T-helper 2 cell treated with Interferon-gamma antibody and Interleukin-4, amounts not matched to agents 100 ng/mL and 5 ng/mL, for 36 hours (primary cell): ENCODE measurements at regions not wholly inside any gene's neighbourhood (a gene's known extent, or its start where the extent isn't known, plus 50 kb on each side); places are given as distances from the start of the nearest gene placed in this dataset.

Experiments
- intact Hi-C: fragments of 100-400 bp; cut with micrococcal nuclease; formaldehyde crosslinking; loops from one replicate; pipeline ENCODE4 v1.15.1; 2023

- intact Hi-C loops, result no loop called here
These were observed 153.1 kb upstream of the LRRC7 start for GRCh38 chr1:69414574-69414973.

DNA sequence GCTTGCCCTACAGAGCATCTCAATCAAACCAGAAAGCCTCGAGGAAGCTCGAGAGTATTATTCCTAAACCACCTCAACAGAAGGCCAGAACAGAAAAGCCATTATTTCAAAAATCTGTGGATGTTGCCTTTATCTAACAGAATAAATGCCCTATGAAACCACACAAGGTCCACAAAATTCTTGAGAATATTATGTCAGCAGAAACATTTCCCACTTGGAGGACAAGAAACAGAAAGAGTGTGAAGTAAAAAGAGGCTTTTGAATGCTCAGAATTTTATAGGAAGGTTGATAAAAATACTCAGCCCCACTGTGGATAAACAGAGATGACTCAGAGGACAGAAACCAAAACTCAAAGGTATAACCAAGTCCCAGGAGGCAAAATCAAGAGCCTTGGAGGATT is 146.4 kb upstream of the LRRC7 start:
- intact Hi-C loops, result no loop called here

GRCh38 chr1:69425871-69426270 is 141.9 kb upstream of the LRRC7 start:
- intact Hi-C loops, result no loop called here

GRCh38 chr1:69426401-69426800 is 141.3 kb upstream of the LRRC7 start:
- intact Hi-C loops, result no loop called here

DNA sequence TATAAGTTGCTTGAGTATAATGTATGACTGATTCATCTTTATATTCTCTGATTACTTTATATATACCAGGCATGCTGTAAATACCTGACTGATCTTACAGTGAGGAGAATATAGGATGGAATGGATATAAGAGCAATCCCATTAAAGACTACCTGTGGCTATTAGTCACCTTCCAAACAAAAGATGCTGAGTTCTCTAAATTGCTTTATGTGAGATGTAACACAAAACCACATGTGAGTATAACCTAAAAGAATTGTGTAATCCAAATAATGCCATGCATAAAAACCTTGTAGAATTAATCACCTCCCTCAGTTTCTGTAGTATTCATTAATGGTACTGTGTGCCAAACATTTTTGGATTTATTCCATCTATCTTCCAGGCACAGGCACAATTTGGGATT is 134.6 kb upstream of the LRRC7 start:
- intact Hi-C loops, result no loop called here

DNA sequence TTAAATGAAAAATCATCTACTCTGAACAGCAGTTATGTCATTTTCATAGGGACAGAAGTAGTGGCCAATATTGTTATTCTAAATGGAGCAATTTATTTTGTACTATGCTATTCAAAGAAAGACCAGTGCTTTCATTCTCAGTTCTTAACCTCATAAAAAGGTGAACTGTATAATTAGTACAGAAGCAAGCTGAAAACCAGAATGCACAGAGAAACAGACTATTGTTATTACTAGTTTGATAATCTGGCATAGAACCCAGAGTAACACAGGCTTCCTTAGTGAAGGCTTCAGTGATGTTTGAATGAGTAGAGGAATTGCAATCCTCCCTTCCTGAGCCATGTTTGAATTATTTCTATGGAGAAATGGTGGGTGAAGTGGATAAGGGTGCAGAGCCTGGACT is 131.6 kb upstream of the LRRC7 start:
- intact Hi-C loops, result no loop called here

GRCh38 chr1:69438056-69438795 is 129.5 kb upstream of the LRRC7 start:
- intact Hi-C loops, result no loop called here

GRCh38 chr1:69441496-69441895 is 126.2 kb upstream of the LRRC7 start:
- intact Hi-C loops, result no loop called here

DNA sequence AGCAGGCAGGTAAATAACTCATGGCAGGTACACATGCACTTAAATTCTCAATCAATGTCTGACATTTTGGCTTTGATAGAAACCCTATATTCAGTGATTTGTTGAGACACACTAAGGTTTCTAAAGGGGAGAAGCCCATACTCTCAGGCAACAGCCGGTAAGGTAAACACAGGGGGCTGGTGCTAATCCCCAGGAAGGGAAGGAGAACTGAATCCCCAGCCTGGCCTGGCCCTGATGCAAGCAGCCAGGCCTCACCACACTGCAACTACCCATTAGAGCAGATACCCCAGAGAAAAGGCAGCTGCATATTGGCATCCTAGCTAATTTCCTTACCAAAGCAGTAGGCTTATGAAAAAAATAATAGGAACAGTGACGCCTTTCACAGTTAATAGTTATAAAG is 116.5 kb upstream of the LRRC7 start:
- intact Hi-C loops, result no loop called here

DNA sequence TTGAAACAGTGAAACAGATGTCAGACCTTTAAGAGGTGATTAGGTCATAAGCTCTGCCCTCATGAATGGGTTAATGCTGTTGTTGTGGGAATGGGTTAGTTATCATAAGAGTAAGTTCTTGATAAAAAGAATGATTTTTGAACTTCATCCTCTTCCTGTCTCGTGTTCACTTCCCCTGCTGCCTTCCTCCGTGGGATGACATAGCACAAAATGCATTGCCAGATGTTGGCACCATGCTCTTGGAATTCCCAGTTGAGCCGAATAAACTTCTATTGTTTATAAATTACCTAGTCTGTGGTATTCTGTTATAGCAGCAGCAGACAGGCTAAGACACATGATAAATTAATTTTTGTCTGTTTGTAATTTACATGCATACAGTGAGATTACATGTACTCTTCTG is 112.0 kb upstream of the LRRC7 start:
- intact Hi-C loops, result no loop called here

DNA sequence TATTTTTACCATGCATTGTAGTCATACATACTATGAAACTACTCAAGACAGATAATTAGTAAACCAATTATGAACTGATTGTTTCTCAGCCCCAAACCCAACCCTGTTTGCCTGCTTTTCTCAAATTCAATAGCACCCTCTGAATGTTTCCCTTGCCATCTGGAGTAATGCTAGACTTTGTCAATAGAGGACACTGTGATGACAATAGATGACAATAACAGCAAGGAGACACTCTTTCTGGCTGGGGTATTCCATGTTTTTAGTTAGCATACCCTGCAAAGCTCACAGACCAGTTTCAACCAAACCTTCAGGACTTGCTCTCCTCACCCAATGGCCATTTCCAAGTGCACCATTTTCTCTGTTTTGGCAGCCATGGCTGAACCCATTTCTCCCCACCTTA is 108.5 kb upstream of the LRRC7 start:
- intact Hi-C loops, result no loop called here

GRCh38 chr1:69475021-69475420 is 92.7 kb upstream of the LRRC7 start:
- intact Hi-C loops, result no loop called here

DNA sequence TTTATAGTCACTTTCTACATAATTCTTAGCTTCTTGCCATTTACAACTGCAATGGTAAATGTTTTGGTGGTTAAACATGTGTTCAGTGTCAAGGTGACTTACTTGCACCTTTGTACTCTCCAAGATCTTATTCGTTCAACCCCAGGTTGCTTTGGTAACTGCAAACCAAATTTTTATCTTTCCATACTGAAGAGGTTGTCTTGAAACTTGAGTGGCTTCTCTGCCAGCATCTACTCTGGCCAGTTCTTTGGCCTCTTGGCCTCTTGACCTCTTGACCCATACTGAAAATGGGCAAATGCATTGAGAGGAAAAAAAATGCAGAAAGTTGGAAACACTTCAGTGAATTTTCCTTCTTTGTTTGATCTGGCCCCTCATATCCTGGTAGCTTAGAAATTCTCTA is 88.0 kb upstream of the LRRC7 start:
- intact Hi-C loops, result no loop called here

GRCh38 chr1:69483246-69483645 is 84.5 kb upstream of the LRRC7 start:
- intact Hi-C loops, result no loop called here

- intact Hi-C loops, result no loop called here
These were observed 82.1 kb upstream of the LRRC7 start for GRCh38 chr1:69485616-69486015.

DNA sequence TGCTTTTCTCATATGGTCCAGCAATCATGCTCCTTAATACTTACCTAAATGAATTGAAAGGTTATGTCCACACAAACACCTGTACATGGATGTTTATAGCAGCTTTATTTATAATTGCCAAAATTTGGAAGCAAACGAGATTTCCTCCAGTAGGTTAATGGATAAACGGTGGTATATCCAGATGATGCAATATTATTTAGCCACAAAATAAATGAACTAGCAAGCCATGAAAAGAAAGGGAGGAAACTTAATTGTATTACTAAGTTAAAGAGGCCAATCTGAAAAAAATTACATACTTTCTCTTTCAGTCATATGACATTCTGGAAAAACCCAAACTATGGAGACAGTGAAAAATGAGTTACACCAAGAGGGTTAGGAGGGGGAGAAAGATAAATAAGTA is 76.3 kb upstream of the LRRC7 start:
- intact Hi-C loops, result no loop called here

DNA sequence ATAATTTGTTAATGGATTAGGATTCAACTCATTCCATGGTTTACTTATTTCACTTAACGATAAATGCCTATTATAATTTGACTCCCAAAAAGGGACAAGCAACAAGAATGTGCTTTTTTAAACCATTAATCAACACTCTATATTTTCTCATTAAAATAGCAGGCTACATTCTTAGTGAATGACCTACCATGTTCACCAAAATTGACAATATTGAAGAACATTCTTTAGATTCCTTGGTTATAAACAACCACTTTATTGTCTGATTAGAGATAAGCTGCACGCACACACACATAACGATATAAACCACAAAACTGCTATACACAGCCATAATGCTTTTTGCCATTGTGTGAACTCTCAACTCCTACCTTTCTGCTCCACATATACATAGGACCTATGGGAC is 75.4 kb upstream of the LRRC7 start:
- intact Hi-C loops, result no loop called here

GRCh38 chr1:69494221-69494620 is 73.5 kb upstream of the LRRC7 start:
- intact Hi-C loops, result no loop called here

GRCh38 chr1:69497441-69498221 is 70.1 kb upstream of the LRRC7 start:
- intact Hi-C loops, result no loop called here

DNA sequence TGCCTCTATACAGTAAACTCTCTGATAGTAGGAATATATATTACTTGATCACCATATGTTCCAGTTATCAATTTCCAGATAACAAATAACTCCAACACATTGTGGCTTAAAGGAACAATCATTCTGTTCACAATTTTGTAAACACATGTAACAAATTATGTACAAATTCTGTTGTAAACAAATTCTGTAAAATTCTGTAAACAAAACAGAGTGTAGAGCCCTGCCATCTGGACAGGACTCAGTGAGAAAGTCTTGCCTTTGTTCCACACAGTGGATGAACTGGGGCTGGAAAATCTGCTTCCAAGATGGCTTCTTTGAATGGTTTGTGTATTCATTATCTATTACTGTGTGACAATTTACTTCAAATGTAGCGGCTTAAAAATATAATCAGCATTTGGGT is 69.0 kb upstream of the LRRC7 start:
- intact Hi-C loops, result no loop called here

DNA sequence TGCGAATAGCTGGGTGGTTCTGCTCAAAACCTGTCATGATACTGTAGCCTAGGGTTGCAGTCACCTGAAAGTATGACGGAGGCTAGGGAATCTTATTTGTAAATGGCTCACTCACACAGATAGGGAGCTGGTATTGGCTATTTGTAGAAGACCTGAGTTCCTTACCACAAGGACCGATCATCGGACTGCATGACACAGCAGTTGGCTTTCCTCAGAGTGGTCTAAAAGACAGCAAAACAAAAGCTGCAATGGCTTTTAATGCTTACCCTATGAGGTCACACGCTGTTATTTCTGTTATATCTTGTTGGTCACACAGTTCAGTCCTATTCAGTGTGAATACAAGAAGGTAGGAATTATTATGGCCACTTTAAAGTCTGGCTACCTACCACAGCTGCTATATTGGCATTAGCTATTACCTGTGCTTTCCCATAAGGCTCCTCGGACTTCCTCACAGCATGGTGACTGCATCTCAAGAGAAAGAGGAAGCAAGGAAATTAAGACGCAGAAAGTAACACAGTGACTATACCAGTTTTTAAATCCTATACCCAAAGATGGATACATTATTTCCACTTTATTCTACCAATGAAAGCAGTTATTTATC is 68.4 kb upstream of the LRRC7 start:
- intact Hi-C loops, result no loop called here

DNA sequence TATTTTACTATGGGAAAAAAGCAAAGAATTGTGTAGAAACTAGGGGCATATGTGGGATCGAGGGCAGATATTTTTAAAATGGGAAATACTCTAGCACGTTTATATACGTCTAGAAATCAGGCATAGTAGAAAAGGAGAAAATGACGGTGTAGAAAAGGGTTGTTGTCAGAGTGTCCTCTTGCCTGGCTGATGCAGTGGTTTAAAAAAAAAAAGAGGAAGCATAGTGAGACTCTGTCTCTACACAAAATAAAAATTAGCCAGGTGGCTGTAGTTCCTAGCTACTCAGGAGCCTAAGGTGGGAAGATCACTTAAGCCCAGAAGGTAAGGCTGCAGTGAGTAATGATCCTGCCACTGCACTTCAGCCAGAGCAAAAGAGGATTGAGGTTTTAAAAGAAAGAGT is 64.7 kb upstream of the LRRC7 start:
- intact Hi-C loops, result no loop called here
